ENCODE measurements at regions not wholly inside any gene's neighbourhood (a gene's known extent, or its start where the extent isn't known, plus 50 kb on each side); places are given as distances from the start of the nearest gene placed in this dataset.
"Not testable (repeated sequence)": the region's sequence is repeated elsewhere in the genome, so short reads cannot be mapped to it uniquely, and the experiment has no call there.

DNA sequence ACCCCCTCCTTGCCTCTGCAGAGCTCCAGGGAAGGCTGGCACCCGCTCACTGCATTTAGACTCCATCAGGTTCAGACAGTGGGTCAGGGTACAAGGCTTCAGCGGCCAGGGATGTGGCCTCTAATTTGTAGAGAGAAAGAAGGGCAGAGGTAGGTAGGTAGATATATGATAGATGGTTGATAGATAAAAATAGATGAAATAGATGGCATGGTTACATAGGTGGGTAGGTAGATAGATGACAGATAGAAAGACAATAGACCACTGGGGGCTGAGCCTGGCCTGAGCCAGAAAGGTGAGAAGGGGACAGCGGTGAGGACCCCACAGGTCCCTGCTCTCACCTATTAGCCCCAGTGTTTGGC, 126.6 kb downstream of the METRNL start:
- TF ChIP-seq CTCF (conservative IDR thresholded peaks at IDR 0.05; ENCODE audit: low read depth, low read length); EZH2 (IDR thresholded peaks at IDR 0.05; ENCODE audit: low read length, unreplicated experiment); EZH2phosphoT487 (IDR thresholded peaks at IDR 0.05; ENCODE audit: borderline replicate concordance, low read length): not testable (repeated sequence)

Data from PC-3 (cell line).